Caco-2 (cell line): ENCODE measurements at regions not wholly inside any gene's neighbourhood (a gene's known extent, or its start where the extent isn't known, plus 50 kb on each side); places are given as distances from the start of the nearest gene placed in this dataset.

Source experiments
- BruUV-seq: library from RNA; stranded (reverse); fragments of 400-500 nt; replicated peaks from 2 replicates; lab custom pipeline; 2021; lab: Mats Ljungman, UMichigan
- CTCF ChIA-PET: fragments of 300-600 bp; sonication (Branson Sonifier 250); formaldehyde crosslinking; loops from one replicate; lab custom pipeline; 2022; ENCODE audit warnings: antibody characterized with exemption; lab: Charles Lee
- POLR2A ChIA-PET: fragments of 300-600 bp; sonication (Branson Sonifier 250); formaldehyde crosslinking; loops from one replicate; lab custom pipeline; 2022; ENCODE audit warnings: antibody characterized with exemption; lab: Charles Lee
- DNase-seq, 2 experiments: peaks; one replicate each; pipeline versions ENCODE4 v3.0.0 to v3.0.0-alpha.2; 2020 to 2022
- H3K27me3 ChIP-seq: replicated peaks from 2 replicates; pipeline ENCODE4 v1.6.0; 2011; ENCODE audit warnings: low read length; ENCODE audit not compliant: control insufficient read depth, insufficient read depth
- H3K36me3 ChIP-seq: 2 replicates; pipeline ENCODE4 v1.5.1; 2011; ENCODE audit warnings: low read length; ENCODE audit not compliant: control insufficient read depth, insufficient read depth
- H3K4me1 ChIP-seq: fragments of 250-450 bp; sonication (Bioruptor Pico); 2 replicates; pipeline ENCODE4 v1.5.1; 2020; ENCODE audit warnings: mild to moderate bottlenecking
- H3K4me3 ChIP-seq: 2 replicates; pipeline ENCODE4 v1.5.1; 2011; ENCODE audit warnings: low read depth, mild to moderate bottlenecking, control low read depth, low read length
- H3K9me3 ChIP-seq: fragments of 250-450 bp; sonication (Bioruptor Pico); 2 replicates; pipeline ENCODE4 v1.5.1; 2020; ENCODE audit warnings: mild to moderate bottlenecking, moderate library complexity
- H3K27ac Mint-ChIP-seq: one replicate; pipeline ENCODE4 v1.8.0; 2022; ENCODE audit warnings: mixed read lengths; ENCODE audit not compliant: unreplicated experiment
- H3K27me3 Mint-ChIP-seq: one replicate; pipeline ENCODE4 v1.8.0; 2022; ENCODE audit warnings: mixed read lengths; ENCODE audit not compliant: insufficient read depth, unreplicated experiment
- H3K36me3 Mint-ChIP-seq: one replicate; pipeline ENCODE4 v1.8.0; 2022; ENCODE audit warnings: mild to moderate bottlenecking, mixed read lengths; ENCODE audit not compliant: insufficient read depth, unreplicated experiment
- H3K4me1 Mint-ChIP-seq: one replicate; pipeline ENCODE4 v1.8.0; 2022; ENCODE audit warnings: low read depth, mixed read lengths; ENCODE audit not compliant: unreplicated experiment
- H3K4me3 Mint-ChIP-seq: one replicate; pipeline ENCODE4 v1.8.0; 2022; ENCODE audit warnings: mild to moderate bottlenecking, moderate library complexity, mixed read lengths; ENCODE audit not compliant: unreplicated experiment
- H3K9me3 Mint-ChIP-seq: one replicate; pipeline ENCODE4 v1.8.0; 2022; ENCODE audit warnings: mixed read lengths; ENCODE audit not compliant: unreplicated experiment
- CTCF ChIP-seq, 2 experiments: fragments of 200-600 bp in 1 of 2; IDR thresholded peaks; 1 replicate in 1 of 2; 2 replicates in 1 of 2; pipeline versions ENCODE4 v1.5.1 to v1.8.0; 2011 to 2022; ENCODE audit warnings: antibody characterized with exemption in 1 of 2, control low read depth in 1 of 2, inconsistent platforms in 1 of 2, low read depth in 1 of 2, low read length in 1 of 2, mild to moderate bottlenecking in 1 of 2, moderate library complexity in 1 of 2; ENCODE audit not compliant: insufficient read depth in 1 of 2, severe bottlenecking in 1 of 2, unreplicated experiment in 1 of 2
- intact Hi-C: fragments of 100-400 bp; cut with micrococcal nuclease; formaldehyde crosslinking; loops from one replicate; pipeline ENCODE4 v1.10.0; 2022; ENCODE audit not compliant: unreplicated experiment

GRCh38 chr4:42341518-42342026 lies 55.7 kb upstream of the SHISA3 start:
- intact Hi-C loops, result no loop called here
- Histone ChIP-seq H3K4me3 (no peak overlapping the region), H3K4me1 (no peaks in the 10 kb centered on the region), H3K27me3 (no peaks in the 10 kb centered on the region), H3K9me3 (no peaks in the 10 kb centered on the region), H3K36me3 (no peaks in the 10 kb centered on the region)
- DNase-seq, result no peak
- no peaks in the 10 kb centered on the region for H3K36me3 Mint-ChIP-seq
- BruUV-seq, result no TSS peak
- ChIA-PET POLR2A (no interaction called here), CTCF (no interaction called here)
- no peak for TF ChIP-seq CTCF (IDR thresholded peaks at IDR 0.05; ENCODE audit: insufficient read depth in 1 of 2, low read depth in 1 of 2, low read length in 1 of 2, severe bottlenecking in 1 of 2, unreplicated experiment in 1 of 2)
- H3K27ac Mint-ChIP-seq, result no peak overlapping the region
- H3K27me3 Mint-ChIP-seq, result peaks cover 6% of the 10 kb centered on the region
- H3K4me3 Mint-ChIP-seq, result no peak overlapping the region
- H3K4me1 Mint-ChIP-seq, result no peaks in the 10 kb centered on the region
- no peaks in the 10 kb centered on the region for H3K9me3 Mint-ChIP-seq

GRCh38 chr4:42342459-42342858 lies 54.8 kb upstream of the SHISA3 start:
- H3K27ac Mint-ChIP-seq, result no peak overlapping the region
- peaks cover 6% of the 10 kb centered on the region for H3K27me3 Mint-ChIP-seq
- no peaks in the 10 kb centered on the region for H3K27me3 ChIP-seq

GRCh38 chr4:42344309-42344708 lies 53.0 kb upstream of the SHISA3 start:
- BruUV-seq, result no TSS peak
- no peak overlapping the region for H3K4me3 ChIP-seq
- Mint-ChIP-seq H3K36me3 (no peaks in the 10 kb centered on the region), H3K4me1 (no peaks in the 10 kb centered on the region), H3K4me3 (no peak overlapping the region), H3K9me3 (no peaks in the 10 kb centered on the region), H3K27ac (no peak overlapping the region), H3K27me3 (peaks cover 6% of the 10 kb centered on the region)
- no peaks in the 10 kb centered on the region for H3K27me3 ChIP-seq
- CTCF ChIA-PET, result no interaction called here
- intact Hi-C loops, result no loop called here
- no peaks in the 10 kb centered on the region for H3K36me3 ChIP-seq
- H3K9me3 ChIP-seq, result no peaks in the 10 kb centered on the region
- POLR2A ChIA-PET, result no interaction called here
- no peak for DNase-seq
- TF ChIP-seq CTCF (IDR thresholded peaks at IDR 0.05; ENCODE audit: insufficient read depth in 1 of 2, low read depth in 1 of 2, low read length in 1 of 2, severe bottlenecking in 1 of 2, unreplicated experiment in 1 of 2), result no peak
- no peaks in the 10 kb centered on the region for H3K4me1 ChIP-seq

More at GRCh38 chr4:42342459-42342858, 54.8 kb upstream of the SHISA3 start:
- Histone ChIP-seq H3K4me3 (no peak overlapping the region), H3K9me3 (no peaks in the 10 kb centered on the region), H3K4me1 (no peaks in the 10 kb centered on the region), H3K36me3 (no peaks in the 10 kb centered on the region)
- TF ChIP-seq CTCF (IDR thresholded peaks at IDR 0.05; ENCODE audit: insufficient read depth in 1 of 2, low read depth in 1 of 2, low read length in 1 of 2, severe bottlenecking in 1 of 2, unreplicated experiment in 1 of 2), result no peak
- intact Hi-C loops, result no loop called here
- Mint-ChIP-seq H3K4me1 (no peaks in the 10 kb centered on the region), H3K4me3 (no peak overlapping the region), H3K9me3 (no peaks in the 10 kb centered on the region), H3K36me3 (no peaks in the 10 kb centered on the region)
- POLR2A ChIA-PET, result no interaction called here
- DNase-seq, result no peak
- no TSS peak for BruUV-seq
- CTCF ChIA-PET, result no interaction called here
